IMR-90 (cell line): ENCODE measurements at regions not wholly inside any gene's neighbourhood (a gene's known extent, or its start where the extent isn't known, plus 50 kb on each side); places are given as distances from the start of the nearest gene placed in this dataset.

ENCODE experiments used
- ATAC-seq: fragments of 200-7000 bp; cut with Tn5 transposase; 2 replicates; pipeline ENCODE4 v1.9.1; 2020; ENCODE audit warnings: low read depth, mild to moderate bottlenecking, moderate library complexity
- BruUV-seq: library from RNA; stranded (reverse); fragments of 400-500 nt; replicated peaks from 2 replicates; lab custom pipeline; 2021; lab: Mats Ljungman, UMichigan
- CTCF ChIA-PET: fragments of 300-600 bp; formaldehyde crosslinking; extraction: SDS; loops from one replicate; lab custom pipeline; 2021; ENCODE audit warnings: antibody characterized with exemption; lab: Yijun Ruan, JAX
- POLR2A ChIA-PET: fragments of 300-600 bp; sonication (Branson Sonifier 250); formaldehyde crosslinking; loops from one replicate; lab custom pipeline; 2022; ENCODE audit warnings: antibody characterized with exemption; ENCODE audit not compliant: unreplicated experiment; lab: Charles Lee
- DNase-seq: peaks from one replicate; pipeline ENCODE4 v3.0.0; 2013
- H2AFZ ChIP-seq: replicated peaks from 2 replicates; pipeline ENCODE3; 2013; ENCODE audit warnings: low read length, mild to moderate bottlenecking; ENCODE audit not compliant: poor library complexity
- H2AK5ac ChIP-seq: 2 replicates; pipeline ENCODE4 v1.6.1; 2013; ENCODE audit warnings: low read depth, low read length, inconsistent platforms
- H2AK9ac ChIP-seq: replicated peaks from 2 replicates; pipeline ENCODE3; 2013; ENCODE audit warnings: mild to moderate bottlenecking, low read depth, low read length, moderate library complexity; ENCODE audit not compliant: poor library complexity
- H2BK120ac ChIP-seq: 2 replicates; pipeline ENCODE4 v1.6.1; 2013; ENCODE audit warnings: low read depth, low read length, inconsistent platforms
- H2BK15ac ChIP-seq: 3 replicates; pipeline ENCODE4 v1.6.1; 2013; ENCODE audit warnings: low read depth, low read length, inconsistent platforms
- H2BK20ac ChIP-seq: 2 replicates; pipeline ENCODE4 v1.6.1; 2013; ENCODE audit warnings: low read depth, mild to moderate bottlenecking, inconsistent platforms, low read length, moderate library complexity
- H2BK5ac ChIP-seq: 2 replicates; pipeline ENCODE4 v1.6.1; 2013; ENCODE audit warnings: mild to moderate bottlenecking, low read depth, low read length, inconsistent platforms; ENCODE audit not compliant: poor library complexity, severe bottlenecking
- H3K14ac ChIP-seq: replicated peaks from 2 replicates; pipeline ENCODE4 v1.6.1; 2013; ENCODE audit warnings: low read depth, low read length, inconsistent platforms
- H3K18ac ChIP-seq: 2 replicates; pipeline ENCODE4 v1.6.1; 2013; ENCODE audit warnings: low read depth, low read length, control low read depth
- H3K23ac ChIP-seq: 2 replicates; pipeline ENCODE4 v1.6.1; 2013; ENCODE audit warnings: low read depth, low read length, inconsistent platforms
- H3K27ac ChIP-seq: 2 replicates; pipeline ENCODE4 v1.5.1; 2013; ENCODE audit warnings: mild to moderate bottlenecking, control low read depth, low read length; ENCODE audit not compliant: insufficient read depth
- H3K27me3 ChIP-seq: 2 replicates; pipeline ENCODE4 v1.6.1; 2013; ENCODE audit warnings: low read length; ENCODE audit not compliant: control insufficient read depth, insufficient read depth
- H3K36me3 ChIP-seq: 2 replicates; pipeline ENCODE4 v1.6.1; 2013; ENCODE audit warnings: low read length, mixed read lengths; ENCODE audit not compliant: control insufficient read depth, insufficient read depth
- H3K4ac ChIP-seq: 2 replicates; pipeline ENCODE4 v1.6.1; 2013; ENCODE audit warnings: low read depth, low read length, inconsistent platforms
- H3K4me1 ChIP-seq: 2 replicates; pipeline ENCODE4 v1.6.1; 2013; ENCODE audit warnings: low read length, mixed read lengths; ENCODE audit not compliant: control insufficient read depth, insufficient read depth
- H3K4me2 ChIP-seq: 2 replicates; pipeline ENCODE4 v1.6.1; 2013; ENCODE audit warnings: low read depth, mild to moderate bottlenecking, control low read depth, low read length, moderate library complexity
- H3K4me3 ChIP-seq: 2 replicates; pipeline ENCODE4 v1.5.1; 2013; ENCODE audit warnings: low read depth, mild to moderate bottlenecking, control low read depth, low read length, moderate library complexity; ENCODE audit not compliant: insufficient read depth
- H3K56ac ChIP-seq: 2 replicates; pipeline ENCODE4 v1.6.1; 2013; ENCODE audit warnings: low read length, inconsistent platforms; ENCODE audit not compliant: insufficient read depth; ENCODE audit errors: extremely low read depth
- H3K79me1 ChIP-seq, 2 experiments: 2 replicates each; pipeline ENCODE4 v1.6.1; 2013; ENCODE audit warnings: low read length in 2 of 2, inconsistent platforms in 1 of 2, low read depth in 1 of 2
- H3K9ac ChIP-seq: 2 replicates; pipeline ENCODE4 v1.6.1; 2013; ENCODE audit warnings: low read depth, low read length, control low read depth
- H3K9me1 ChIP-seq: 2 replicates; pipeline ENCODE4 v1.6.1; 2013; ENCODE audit warnings: low read length, inconsistent platforms; ENCODE audit not compliant: insufficient read depth
- H3K9me3 ChIP-seq: 2 replicates; pipeline ENCODE4 v1.6.1; 2013; ENCODE audit warnings: low read length; ENCODE audit not compliant: control insufficient read depth, insufficient read depth
- H4K20me1 ChIP-seq: 2 replicates; pipeline ENCODE4 v1.6.1; 2013; ENCODE audit warnings: low read length, inconsistent platforms; ENCODE audit not compliant: insufficient read depth
- H4K5ac ChIP-seq: 2 replicates; pipeline ENCODE4 v1.6.1; 2013; ENCODE audit warnings: mild to moderate bottlenecking, low read depth, low read length, control low read depth
- H4K8ac ChIP-seq, 2 experiments: 2 replicates each; pipeline ENCODE4 v1.6.1; 2013; ENCODE audit warnings: low read depth in 2 of 2, low read length in 2 of 2, control low read depth in 1 of 2, inconsistent platforms in 1 of 2
- H4K91ac ChIP-seq: 2 replicates; pipeline ENCODE4 v1.6.1; 2013; ENCODE audit warnings: low read depth, low read length, inconsistent platforms; ENCODE audit not compliant: insufficient read depth
- BHLHE40 ChIP-seq: fragments of 150-350 bp; IDR thresholded peaks from 2 replicates; pipeline ENCODE4 v1.6.1; 2016; ENCODE audit warnings: mild to moderate bottlenecking, low read depth, low read length
- CHD1 ChIP-seq: IDR thresholded peaks from 2 replicates; pipeline ENCODE4 v1.6.1; 2012; ENCODE audit warnings: low read depth, low read length, improper control_type of control experiment
- MAZ ChIP-seq: IDR thresholded peaks from 2 replicates; pipeline ENCODE4 v1.6.1; 2012; ENCODE audit warnings: low read depth, mild to moderate bottlenecking, low read length, improper control_type of control experiment, moderate library complexity, borderline replicate concordance
- MXI1 ChIP-seq: IDR thresholded peaks from 2 replicates; pipeline ENCODE4 v1.6.1; 2012; ENCODE audit warnings: low read depth, mild to moderate bottlenecking, low read length, moderate library complexity, borderline replicate concordance
- POLR2A ChIP-seq: IDR thresholded peaks from 2 replicates; pipeline ENCODE4 v1.6.1; 2012; ENCODE audit warnings: mild to moderate bottlenecking, low read depth, low read length
- RCOR1 ChIP-seq: IDR thresholded peaks from 2 replicates; pipeline ENCODE4 v1.6.1; 2012; ENCODE audit warnings: mild to moderate bottlenecking, low read length, improper control_type of control experiment; ENCODE audit not compliant: insufficient replicate concordance
- RFX5 ChIP-seq: IDR thresholded peaks from 2 replicates; pipeline ENCODE4 v1.8.0; 2012; ENCODE audit warnings: low read depth, mild to moderate bottlenecking, low read length, moderate library complexity
- SMC3 ChIP-seq: fragments of 150-350 bp; IDR thresholded peaks from 2 replicates; pipeline ENCODE4 v1.6.1; 2016; ENCODE audit warnings: low read depth, mild to moderate bottlenecking, antibody characterized with exemption, low read length, moderate library complexity
- WGBS, 2 experiments: methylation state at CpG; one replicate each; pipeline versions ENCODE4 v1.1.5 to v1.1.7; 2013; ENCODE audit warnings: missing lambda C conversion rate in 2 of 2; ENCODE audit not compliant: insufficient read length in 1 of 2; ENCODE audit errors: extremely low coverage in 2 of 2; 5-methylcytosine and 5-hydroxymethylcytosine counted together
- dilution Hi-C: fragments of 300-500 bp; cut with HindIII; formaldehyde crosslinking; loops from one replicate; pipeline ENCODE4 v1.14.3; 2018; ENCODE audit warnings: low sequenced_read_pairs; ENCODE audit not compliant: unreplicated experiment
- in situ Hi-C: fragments of 300-500 bp; cut with MboI; formaldehyde crosslinking; loops from 3 replicates; pipeline ENCODE4 v1.14.3; 2019; ENCODE audit warnings: low sequenced_read_pairs, inconsistent platforms, mixed read lengths
- intact Hi-C: fragments of 100-400 bp; cut with micrococcal nuclease; formaldehyde crosslinking; loops from 2 replicates; pipeline ENCODE4 v1.10.0; 2022

- H3K4me3 ChIP-seq = no peak overlapping the region
- no peak overlapping the region for H3K4ac ChIP-seq
- no peak overlapping the region for H3K14ac ChIP-seq
- H3K79me1 ChIP-seq = no peaks in the 10 kb centered on the region
- ATAC-seq (no peak), DNase-seq (peak; percentile 2)
- H2BK5ac ChIP-seq = no peak overlapping the region
- ChIA-PET POLR2A (no interaction called here), CTCF (no interaction called here)
- TF ChIP-seq RFX5 (no peak), BHLHE40 (no peak), SMC3 (no peak), POLR2A (no peak), CHD1 (no peak), RCOR1 (no peak), MXI1 (no peak), MAZ (no peak)
- no peak overlapping the region for H2BK20ac ChIP-seq
- no peak overlapping the region for H2BK15ac ChIP-seq
- WGBS, 2 experiments = 17% methylated on average over 1 of the region's 3 CpGs; no CpG with 5 or more reads in 1 of the 2 experiments
- H3K27ac ChIP-seq = no peak overlapping the region
- H3K9ac ChIP-seq = no peak overlapping the region
- in situ Hi-C loops (no loop called here), intact Hi-C loops (no loop called here), dilution Hi-C loops (no loop called here)
- H2BK120ac ChIP-seq = no peak overlapping the region
- H3K27me3 ChIP-seq = peaks cover 4% of the 10 kb centered on the region; the same call in 1 of the 2 replicates
- H3K36me3 ChIP-seq = no peaks in the 10 kb centered on the region
- no peak overlapping the region for H4K91ac ChIP-seq
- no peak overlapping the region for H3K18ac ChIP-seq
- no peaks in the 10 kb centered on the region for H3K9me3 ChIP-seq
- H3K23ac ChIP-seq = no peak overlapping the region
- H4K5ac ChIP-seq = no peak overlapping the region
- no peak overlapping the region for H3K4me2 ChIP-seq
- H3K4me1 ChIP-seq = no peaks in the 10 kb centered on the region
- H2AK5ac ChIP-seq = no peak overlapping the region
- H4K20me1 ChIP-seq = no peaks in the 10 kb centered on the region
- no peaks in the 10 kb centered on the region for H3K9me1 ChIP-seq
- no peak overlapping the region for H2AFZ ChIP-seq
- no peak overlapping the region for H4K8ac ChIP-seq
- H2AK9ac ChIP-seq = no peak overlapping the region
- BruUV-seq = no TSS peak
- no peak overlapping the region for H3K56ac ChIP-seq
Measured at GRCh38 chr5:112630246-112631009, 107.3 kb upstream of the APC start.
